Stomach (tissue), 8 donors: ENCODE measurements at regions not wholly inside any gene's neighbourhood (a gene's known extent, or its start where the extent isn't known, plus 50 kb on each side); places are given as distances from the start of the nearest gene placed in this dataset.
A peak's percentile ranks its signal among the peaks of the same experiment; 100 is the strongest.

Experiments
- DNase-seq, 2 donors: peaks; one replicate each; pipeline versions ENCODE4 v3.0.0 to v3.0.0-alpha.2; 2013 to 2019
- H3K27ac ChIP-seq, 5 donors: fragments of 200-600 bp in 4 of 5; sonication (generic) in 4 of 5; one replicate each; pipeline ENCODE4 v1.5.1; 2013 to 2019; ENCODE audit warnings: mild to moderate bottlenecking in 1 of 5, moderate library complexity in 1 of 5
- H3K27me3 ChIP-seq, 3 donors: fragments of 200-600 bp; sonication (generic); one replicate each; pipeline ENCODE4 v1.5.1; 2017 to 2019; ENCODE audit warnings: mixed run types in 1 of 3
- H3K36me3 ChIP-seq, 4 donors: fragments of 200-600 bp; sonication (generic); 1 replicate in 3 of 4; 2 replicates in 1 of 4; pipeline ENCODE4 v1.5.1; 2016 to 2019
- H3K4me1 ChIP-seq, 4 donors: fragments of 200-600 bp; sonication (generic); one replicate each; pipeline ENCODE4 v1.5.1; 2016 to 2019
- H3K4me3 ChIP-seq, 4 donors: fragments of 200-600 bp; sonication (generic) in 3 of 4; one replicate each; pipeline ENCODE4 v1.5.1; 2016 to 2019; ENCODE audit warnings: mild to moderate bottlenecking in 1 of 4
- H3K9me3 ChIP-seq, 4 donors: fragments of 200-600 bp; sonication (generic); one replicate each; pipeline ENCODE4 v1.5.1; 2016 to 2019
- EP300 ChIP-seq: sonication (generic); formaldehyde crosslinking; IDR thresholded peaks from one replicate; pipeline ENCODE4 v1.6.1; 2017; ENCODE audit warnings: antibody characterized with exemption
- POLR2A ChIP-seq, 4 donors: fragments of 450-650 bp; IDR thresholded peaks; one replicate each; pipeline ENCODE4 v1.6.1; 2016; ENCODE audit warnings: antibody characterized with exemption in 4 of 4, control low read depth in 2 of 4, mild to moderate bottlenecking in 1 of 4, moderate library complexity in 1 of 4
- POLR2AphosphoS5 ChIP-seq, 3 donors: sonication (generic); formaldehyde crosslinking; IDR thresholded peaks; one replicate each; pipeline ENCODE4 v1.6.1; 2016; ENCODE audit warnings: antibody characterized with exemption in 3 of 3
- WGBS, 5 donors: extraction: QIAGEN DNeasy Blood & Tissue Kit in 3 of 5; methylation state at CpG; one replicate each; pipeline versions ENCODE4 v1.1.5 to v1.1.7; 2013 to 2018; 5-methylcytosine and 5-hydroxymethylcytosine counted together
- intact Hi-C: fragments of 100-400 bp; cut with DNase I; formaldehyde crosslinking; loops from one replicate; pipeline ENCODE4 v1.15.1; 2023; ENCODE audit warnings: low total_unique reads
- TF ChIP-seq, protein P1 (sequence below), 7 experiments: fragments of 450-650 bp in 4 of 7; fragments of 200-600 bp in 3 of 7; sonication (generic) in 3 of 7; IDR thresholded peaks; one replicate each; pipeline ENCODE4 v1.5.1; 2016 to 2019; ENCODE audit warnings: antibody characterized with exemption in 7 of 7, control low read depth in 2 of 7, mild to moderate bottlenecking in 1 of 7
- donor health status: healthy with polysubstance abuse.
- donor health status: Bipolar disorder and iron deficiency.
- donor health status: healthy.

DNA sequence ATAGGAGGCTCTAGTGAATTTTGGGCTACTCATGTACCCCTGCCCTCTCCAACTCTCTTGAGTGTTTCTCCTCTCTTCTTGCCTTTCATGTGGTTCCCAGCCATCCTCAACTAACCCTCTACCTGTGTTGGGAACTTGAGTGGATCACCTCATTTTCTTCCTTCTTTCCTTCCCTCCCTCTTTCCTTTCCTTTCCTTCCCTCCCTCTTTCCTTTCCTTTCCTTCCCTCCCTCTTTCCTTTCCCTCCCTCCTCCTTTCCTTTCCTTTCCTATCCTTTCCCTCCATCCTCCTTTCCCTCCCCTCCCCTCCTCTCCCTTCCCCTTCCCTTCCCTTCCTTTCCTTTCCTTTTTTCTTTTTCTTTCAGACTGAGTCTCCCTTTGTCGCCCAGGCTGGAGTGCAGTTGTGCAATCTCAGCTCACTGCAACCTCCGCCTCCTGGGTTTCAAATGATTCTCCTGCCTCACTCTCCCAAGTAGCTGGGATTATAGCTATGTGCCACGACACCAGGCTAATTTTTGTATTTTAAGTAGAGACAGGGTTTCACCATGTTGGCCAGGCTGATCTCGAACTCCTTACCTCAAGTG is 63.8 kb downstream of the BTBD3 start:
- H3K36me3 ChIP-seq = no peaks in the 10 kb centered on the region
- H3K27me3 ChIP-seq = no peaks in the 10 kb centered on the region
- TF ChIP-seq, protein P1, sequence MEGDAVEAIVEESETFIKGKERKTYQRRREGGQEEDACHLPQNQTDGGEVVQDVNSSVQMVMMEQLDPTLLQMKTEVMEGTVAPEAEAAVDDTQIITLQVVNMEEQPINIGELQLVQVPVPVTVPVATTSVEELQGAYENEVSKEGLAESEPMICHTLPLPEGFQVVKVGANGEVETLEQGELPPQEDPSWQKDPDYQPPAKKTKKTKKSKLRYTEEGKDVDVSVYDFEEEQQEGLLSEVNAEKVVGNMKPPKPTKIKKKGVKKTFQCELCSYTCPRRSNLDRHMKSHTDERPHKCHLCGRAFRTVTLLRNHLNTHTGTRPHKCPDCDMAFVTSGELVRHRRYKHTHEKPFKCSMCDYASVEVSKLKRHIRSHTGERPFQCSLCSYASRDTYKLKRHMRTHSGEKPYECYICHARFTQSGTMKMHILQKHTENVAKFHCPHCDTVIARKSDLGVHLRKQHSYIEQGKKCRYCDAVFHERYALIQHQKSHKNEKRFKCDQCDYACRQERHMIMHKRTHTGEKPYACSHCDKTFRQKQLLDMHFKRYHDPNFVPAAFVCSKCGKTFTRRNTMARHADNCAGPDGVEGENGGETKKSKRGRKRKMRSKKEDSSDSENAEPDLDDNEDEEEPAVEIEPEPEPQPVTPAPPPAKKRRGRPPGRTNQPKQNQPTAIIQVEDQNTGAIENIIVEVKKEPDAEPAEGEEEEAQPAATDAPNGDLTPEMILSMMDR (IDR thresholded peaks at IDR 0.05) = no peak
- TF ChIP-seq EP300 (no peak), POLR2AphosphoS5 (IDR thresholded peaks at IDR 0.05) (no peak), POLR2A (IDR thresholded peaks at IDR 0.05) (no peak)

DNA sequence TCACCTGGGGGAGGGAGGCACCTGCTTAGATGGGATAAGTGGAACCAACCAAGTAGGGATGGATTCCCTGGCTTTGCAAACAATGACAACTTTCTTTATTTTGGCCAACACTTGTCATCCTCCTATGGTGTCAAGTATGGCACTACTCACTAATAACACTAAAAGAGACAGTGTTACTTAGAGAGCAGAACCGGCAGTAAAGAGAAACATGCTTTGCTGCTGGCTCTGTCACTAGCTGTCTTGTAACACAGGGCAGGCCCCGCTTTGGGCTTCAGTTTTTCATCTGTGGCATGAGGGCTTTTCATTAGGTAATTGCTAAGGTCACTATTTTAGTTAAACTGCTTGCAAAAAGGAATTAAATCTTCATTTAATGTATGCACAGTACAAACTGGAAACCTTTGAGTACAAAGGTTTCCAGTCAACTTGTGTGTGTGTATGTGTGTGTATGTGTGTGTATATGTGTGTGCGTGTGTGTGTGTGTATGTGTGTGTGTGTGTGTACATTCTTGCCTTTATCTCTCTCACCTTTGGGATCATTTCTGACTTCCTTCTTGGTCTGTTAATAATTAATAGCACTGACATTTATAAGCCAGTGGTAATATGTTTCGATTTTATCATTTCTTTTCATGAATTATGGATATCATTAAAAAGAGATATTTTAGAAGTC is 64.7 kb downstream of the BTBD3 start:
- H3K27me3 ChIP-seq = no peaks in the 10 kb centered on the region
- intact Hi-C loops = no loop called here
- no peaks in the 10 kb centered on the region for H3K9me3 ChIP-seq
- peak in 2 of 3 donors; percentile 24 to 51 for TF ChIP-seq POLR2AphosphoS5 (IDR thresholded peaks at IDR 0.05)
- no peak for TF ChIP-seq EP300
- H3K36me3 ChIP-seq = no peaks in the 10 kb centered on the region
- H3K4me1 ChIP-seq = peaks cover 0 to 8% (median 7%) of the 10 kb centered on the region in 4 donors
- peak overlapping the region; percentile 17 to 41 (median 31) for H3K4me3 ChIP-seq
- WGBS, 5 donors = 30 to 58% (median 38%) methylated on average over 4 of the region's 4 CpGs
- H3K27ac ChIP-seq = peak overlapping the region; percentile 45 to 77 (median 71)
- peak; percentile 55 to 74 for DNase-seq

More for the DNA sequence above, 63.8 kb downstream of the BTBD3 start:
- Histone ChIP-seq H3K9me3 (peaks cover 0 to 1% (median 0%) of the 10 kb centered on the region in 4 donors), H3K27ac (peak overlapping the region in 3 of 5 donors; percentile 42 to 77 (median 60)), H3K4me3 (no peak overlapping the region), H3K4me1 (peaks cover 0 to 8% (median 7%) of the 10 kb centered on the region in 4 donors)
- intact Hi-C loops = no loop called here
- no peak for DNase-seq
- 73 to 89% (median 87%) methylated on average over 4 of the region's 4 CpGs for WGBS, 5 donors

DNA sequence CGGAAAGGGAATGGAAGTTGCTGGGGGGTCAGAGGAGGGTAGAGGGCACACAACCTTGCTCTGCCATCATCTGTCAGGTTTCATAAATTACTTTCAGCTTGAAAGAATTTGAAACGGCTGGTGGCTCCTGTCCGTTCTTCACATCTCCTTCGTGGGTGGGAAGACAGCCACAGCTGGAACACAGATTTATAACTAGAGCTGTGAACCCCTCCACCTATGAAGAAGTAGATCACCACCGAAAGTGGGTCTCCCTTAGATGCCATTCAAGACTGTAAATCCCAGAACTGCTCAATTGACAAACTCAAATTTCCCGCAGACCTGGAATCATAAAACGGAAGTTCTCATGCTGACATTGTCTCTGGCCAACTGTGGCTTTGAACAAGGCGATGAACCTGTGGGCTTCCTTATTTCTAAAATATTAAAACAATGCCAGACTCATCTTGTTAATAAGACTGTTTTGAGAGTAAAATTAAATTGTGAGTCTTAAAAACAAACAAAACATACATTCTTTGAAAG is 65.3 kb downstream of the BTBD3 start:
- 30 to 69% (median 43%) methylated on average over 8 of the region's 8 CpGs for WGBS, 5 donors
- Histone ChIP-seq H3K27ac (peak overlapping the region; percentile 45 to 77 (median 71)), H3K9me3 (no peaks in the 10 kb centered on the region), H3K4me1 (peaks cover 0 to 8% (median 7%) of the 10 kb centered on the region in 4 donors), H3K4me3 (peak overlapping the region; percentile 17 to 41 (median 31)), H3K27me3 (no peaks in the 10 kb centered on the region), H3K36me3 (no peaks in the 10 kb centered on the region)
- intact Hi-C loops = no loop called here
- TF ChIP-seq, protein P1 (IDR thresholded peaks at IDR 0.05) = no peak
- TF ChIP-seq POLR2AphosphoS5 (IDR thresholded peaks at IDR 0.05) (no peak), POLR2A (IDR thresholded peaks at IDR 0.05) (no peak), EP300 (no peak)
- DNase-seq = no peak

DNA sequence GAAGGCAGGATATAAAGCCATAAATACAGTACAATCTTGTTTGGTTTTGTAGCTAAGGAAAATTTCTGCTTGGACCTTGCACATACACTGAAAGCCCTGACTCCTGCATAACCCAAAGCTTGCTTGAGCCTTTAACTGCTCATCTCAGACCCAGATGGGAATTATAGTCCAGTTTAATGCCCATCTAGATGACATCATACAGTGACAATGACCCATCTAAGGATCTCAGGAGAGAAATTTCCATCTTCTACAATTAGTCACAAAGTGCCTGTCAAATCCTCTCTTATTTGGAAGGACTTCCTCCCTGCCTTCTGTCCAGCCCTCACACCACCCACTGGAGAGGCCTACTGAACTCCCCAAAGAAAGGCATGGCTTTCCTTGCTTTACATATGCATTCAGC is 69.3 kb downstream of the BTBD3 start:
- Histone ChIP-seq H3K4me3 (no peak overlapping the region), H3K27ac (no peak overlapping the region), H3K36me3 (no peaks in the 10 kb centered on the region), H3K27me3 (no peaks in the 10 kb centered on the region), H3K4me1 (peaks cover 0 to 5% (median 5%) of the 10 kb centered on the region in 4 donors), H3K9me3 (no peaks in the 10 kb centered on the region)
- no peak for DNase-seq
- TF ChIP-seq, protein P1 (IDR thresholded peaks at IDR 0.05) = no peak
- no peak for TF ChIP-seq POLR2AphosphoS5 (IDR thresholded peaks at IDR 0.05)
- intact Hi-C loops = no loop called here

DNA sequence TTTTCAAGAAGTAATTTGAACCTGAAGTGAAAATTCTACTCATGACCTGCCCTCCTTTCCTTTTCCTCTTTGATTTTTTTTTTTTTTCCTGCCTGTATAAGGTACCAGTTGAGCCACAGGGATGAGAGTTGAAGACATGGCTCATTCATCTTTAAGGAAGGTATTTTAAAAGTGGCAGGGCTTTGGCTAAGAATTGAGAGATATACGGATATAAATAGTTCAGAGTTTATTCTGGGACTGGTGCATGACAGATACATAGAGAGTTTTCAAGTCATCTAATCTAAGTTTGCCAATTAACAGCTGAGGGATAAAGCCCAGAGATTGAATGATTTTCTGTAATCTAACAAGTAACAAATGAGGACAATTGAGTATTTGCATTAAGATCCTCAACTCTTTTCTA is 69.8 kb downstream of the BTBD3 start:
- Histone ChIP-seq H3K9me3 (no peaks in the 10 kb centered on the region), H3K27me3 (no peaks in the 10 kb centered on the region), H3K4me1 (no peaks in the 10 kb centered on the region), H3K36me3 (no peaks in the 10 kb centered on the region), H3K27ac (no peak overlapping the region), H3K4me3 (no peak overlapping the region)
- no peak for DNase-seq
- 41 to 71% (median 44%) methylated on average over 1 of the region's 1 CpG for WGBS, 5 donors
- TF ChIP-seq POLR2AphosphoS5 (IDR thresholded peaks at IDR 0.05) = no peak
- intact Hi-C loops = no loop called here
